Smooth muscle cell (in vitro differentiated cells): ENCODE measurements at regions not wholly inside any gene's neighbourhood (a gene's known extent, or its start where the extent isn't known, plus 50 kb on each side); places are given as distances from the start of the nearest gene placed in this dataset.

Source experiments
- DNase-seq: peaks from one replicate; lab custom pipeline; 2025; ENCODE audit not compliant: unreplicated experiment; lab: John Stamatoyannopoulos, UW
- H2AFZ ChIP-seq: fragments of 200-600 bp; sonication (generic); 2 replicates; pipeline ENCODE4 v1.6.0; 2016; ENCODE audit warnings: antibody characterized with exemption, low read depth, mild to moderate bottlenecking
- H3F3A ChIP-seq: fragments of 200-600 bp; sonication (generic); 2 replicates; pipeline ENCODE4 v1.6.0; 2017; ENCODE audit warnings: antibody characterized with exemption, low read depth
- H3K27ac ChIP-seq: fragments of 200-600 bp; sonication (generic); 2 replicates; pipeline ENCODE4 v1.5.1; 2016; ENCODE audit warnings: low read depth, mild to moderate bottlenecking
- H3K27me3 ChIP-seq: fragments of 200-600 bp; sonication (generic); 2 replicates; pipeline ENCODE4 v1.6.1; 2016; ENCODE audit warnings: low read depth, mild to moderate bottlenecking
- H3K36me3 ChIP-seq: fragments of 200-600 bp; sonication (generic); 2 replicates; pipeline ENCODE4 v1.5.1; 2016; ENCODE audit warnings: low read depth
- H3K4me1 ChIP-seq: fragments of 200-600 bp; sonication (generic); 2 replicates; pipeline ENCODE4 v1.5.1; 2016; ENCODE audit warnings: low read depth
- H3K4me2 ChIP-seq: fragments of 200-600 bp; sonication (generic); 2 replicates; pipeline ENCODE4 v1.6.0; 2016; ENCODE audit warnings: mild to moderate bottlenecking
- H3K4me3 ChIP-seq: fragments of 200-600 bp; sonication (generic); 2 replicates; pipeline ENCODE4 v1.5.1; 2016; ENCODE audit warnings: mild to moderate bottlenecking
- H3K79me2 ChIP-seq: fragments of 200-600 bp; sonication (generic); 2 replicates; pipeline ENCODE4 v1.6.0; 2016; ENCODE audit warnings: low read depth, mild to moderate bottlenecking
- H3K9ac ChIP-seq: fragments of 200-600 bp; sonication (generic); 2 replicates; pipeline ENCODE4 v1.6.0; 2016; ENCODE audit warnings: low read depth
- H3K9me3 ChIP-seq: fragments of 200-600 bp; sonication (generic); replicated peaks from 2 replicates; pipeline ENCODE4 v1.5.1; 2016; ENCODE audit warnings: low read depth
- H4K20me1 ChIP-seq: fragments of 200-600 bp; sonication (generic); 2 replicates; pipeline ENCODE4 v1.6.0; 2016; ENCODE audit warnings: low read depth
- CTCF ChIP-seq: fragments of 200-600 bp; sonication (generic); IDR thresholded peaks from 2 replicates; pipeline ENCODE4 v1.5.1; 2017; ENCODE audit warnings: borderline replicate concordance, mild to moderate bottlenecking, antibody characterized with exemption; ENCODE audit not compliant: insufficient read depth, poor library complexity, severe bottlenecking
- WGBS: methylation state at CpG from one replicate; pipeline ENCODE4 v1.1.7; 2016; ENCODE audit warnings: low lambda C conversion rate; 5-methylcytosine and 5-hydroxymethylcytosine counted together

GRCh38 chr9:29214690-29215253, 1641.5 kb upstream of the C9orf72 start:
- peaks cover 3% of the 10 kb centered on the region for H3K4me1 ChIP-seq
- H3K27ac ChIP-seq, result no peak overlapping the region
- TF ChIP-seq CTCF, result no peak
- peak overlapping the region; percentile 88 for H3K4me3 ChIP-seq
- H4K20me1 ChIP-seq, result no peaks in the 10 kb centered on the region
- DNase-seq, result no peak
- H3K9me3 ChIP-seq, result no peaks in the 10 kb centered on the region
- peaks cover 44% of the 10 kb centered on the region for H3K79me2 ChIP-seq
- H3K9ac ChIP-seq, result no peak overlapping the region
- peak overlapping the region; percentile 80 for H2AFZ ChIP-seq
- no peaks in the 10 kb centered on the region for H3K36me3 ChIP-seq
- no peaks in the 10 kb centered on the region for H3K27me3 ChIP-seq
- 2% methylated on average over 31 of the region's 31 CpGs for WGBS
- H3F3A ChIP-seq, result no peaks in the 10 kb centered on the region
- peak overlapping the region; percentile 97 for H3K4me2 ChIP-seq

- Histone ChIP-seq H2AFZ (no peak overlapping the region), H4K20me1 (no peaks in the 10 kb centered on the region), H3F3A (no peaks in the 10 kb centered on the region), H3K9me3 (no peaks in the 10 kb centered on the region), H3K9ac (no peak overlapping the region), H3K36me3 (no peaks in the 10 kb centered on the region), H3K27me3 (no peaks in the 10 kb centered on the region), H3K4me3 (no peak overlapping the region), H3K79me2 (peaks cover 14% of the 10 kb centered on the region), H3K4me2 (no peak overlapping the region), H3K4me1 (peaks cover 3% of the 10 kb centered on the region), H3K27ac (no peak overlapping the region)
- TF ChIP-seq CTCF, result no peak
- WGBS, result 80% methylated on average over 1 of the region's 1 CpG
- no peak for DNase-seq
These were observed 1644.7 kb upstream of the C9orf72 start for GRCh38 chr9:29217966-29218365.

GRCh38 chr9:29220596-29221251, 1647.4 kb upstream of the C9orf72 start:
- Histone ChIP-seq H2AFZ (peak overlapping the region; percentile 16), H3K9ac (no peak overlapping the region), H3K27ac (no peak overlapping the region), H4K20me1 (no peaks in the 10 kb centered on the region), H3K36me3 (no peaks in the 10 kb centered on the region), H3K4me1 (no peaks in the 10 kb centered on the region), H3K27me3 (no peaks in the 10 kb centered on the region), H3F3A (no peaks in the 10 kb centered on the region), H3K79me2 (peaks cover 5% of the 10 kb centered on the region), H3K4me2 (peak overlapping the region; percentile 0), H3K4me3 (no peak overlapping the region), H3K9me3 (no peaks in the 10 kb centered on the region)
- DNase-seq, result no peak
- WGBS, result 43% methylated on average over 2 of the region's 2 CpGs
- no peak for TF ChIP-seq CTCF

GRCh38 chr9:29228558-29228957, 1655.3 kb upstream of the C9orf72 start:
- Histone ChIP-seq H3F3A (no peaks in the 10 kb centered on the region), H3K4me2 (no peak overlapping the region), H3K27ac (no peak overlapping the region)

More at GRCh38 chr9:29228558-29228957, 1655.3 kb upstream of the C9orf72 start:
- Histone ChIP-seq H3K9ac (no peak overlapping the region), H3K79me2 (no peaks in the 10 kb centered on the region), H3K4me3 (no peak overlapping the region), H3K27me3 (no peaks in the 10 kb centered on the region), H3K4me1 (no peaks in the 10 kb centered on the region), H3K36me3 (no peaks in the 10 kb centered on the region), H4K20me1 (no peaks in the 10 kb centered on the region), H3K9me3 (no peaks in the 10 kb centered on the region), H2AFZ (no peak overlapping the region)
- 98% methylated on average over 2 of the region's 2 CpGs for WGBS
- TF ChIP-seq CTCF, result no peak
- no peak for DNase-seq
